ENCODE measurements at regions not wholly inside any gene's neighbourhood (a gene's known extent, or its start where the extent isn't known, plus 50 kb on each side); places are given as distances from the start of the nearest gene placed in this dataset.
"Not testable (repeated sequence)": the region's sequence is repeated elsewhere in the genome, so short reads cannot be mapped to it uniquely, and the experiment has no call there.

DNA sequence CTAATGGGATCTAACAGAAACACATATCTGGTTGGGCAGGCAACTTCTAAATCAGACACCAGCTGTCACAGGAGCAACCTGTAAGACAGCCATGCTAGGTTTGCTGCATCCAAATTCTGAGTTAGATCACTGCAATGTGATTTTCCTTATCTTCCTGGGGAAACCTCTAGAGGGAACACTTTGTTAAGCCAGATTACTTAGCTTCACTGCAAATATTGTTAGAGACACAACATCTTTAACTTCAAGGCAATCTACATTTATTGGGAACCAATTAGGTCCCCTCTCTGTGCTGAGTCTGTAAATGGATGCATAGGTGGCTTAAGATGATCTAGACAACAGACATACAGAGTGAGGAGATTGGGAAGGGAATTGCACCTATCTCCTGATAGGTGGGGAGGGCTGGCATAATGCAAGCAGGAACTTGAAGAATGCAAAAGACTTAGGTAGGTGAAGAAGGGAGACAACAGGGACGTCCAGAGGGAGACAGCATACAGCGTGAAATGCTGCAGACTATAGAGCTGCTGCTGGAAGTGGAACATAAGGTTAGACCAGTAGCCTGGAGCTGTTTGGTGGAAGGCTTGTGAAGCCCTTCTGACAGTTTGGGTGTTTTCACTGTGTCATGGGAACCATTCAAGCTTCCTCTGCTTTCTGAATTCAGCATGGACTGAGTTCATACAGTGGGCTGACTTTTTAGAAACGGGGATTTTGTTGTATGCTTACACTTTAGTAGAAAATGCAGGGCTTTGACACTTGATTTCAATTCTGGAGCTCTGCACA lies 109.8 kb upstream of the ELMO1 start:
- Mint-ChIP-seq H3K4me1 (no peaks in the 10 kb centered on the region), H3K36me3 (no peaks in the 10 kb centered on the region), H3K27ac (no peak overlapping the region), H3K9me3 (no peaks in the 10 kb centered on the region), H3K4me3 (no peak overlapping the region)
- DNase-seq (ENCODE audit: low spot score in 2 of 2): no peak
- ATAC-seq: no peak

DNA sequence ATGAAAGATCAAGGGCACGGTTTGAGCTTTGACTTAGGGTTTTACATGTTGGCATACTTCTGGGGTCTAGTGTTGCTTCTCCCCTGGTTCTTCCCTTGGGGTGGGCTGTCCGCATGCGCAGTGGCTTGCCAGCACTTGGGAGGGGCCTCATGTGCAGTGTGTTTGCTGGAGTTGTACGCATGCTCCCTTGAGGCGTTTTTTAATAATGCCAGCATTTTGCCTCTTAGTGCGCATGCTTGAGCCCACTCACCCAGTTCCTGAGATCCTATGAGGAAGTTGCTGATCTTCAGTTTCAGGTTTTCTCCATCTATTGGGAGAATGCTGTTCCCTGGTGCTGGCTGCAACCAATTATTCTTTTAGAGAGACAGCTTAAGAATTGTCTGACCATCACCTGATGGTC lies 113.4 kb upstream of the GPR141 start:
- DNase-seq (ENCODE audit: low spot score in 2 of 2) (no peak), ATAC-seq (no peak)
- no peak overlapping the region for H3K27ac Mint-ChIP-seq
- H3K4me1 Mint-ChIP-seq: no peaks in the 10 kb centered on the region
- H3K36me3 Mint-ChIP-seq: no peaks in the 10 kb centered on the region
- no peaks in the 10 kb centered on the region for H3K9me3 Mint-ChIP-seq
- no peak overlapping the region for H3K4me3 Mint-ChIP-seq

- DNase-seq (ENCODE audit: low spot score in 2 of 2) (no peak), ATAC-seq (no peak)
- no peaks in the 10 kb centered on the region for H3K9me3 Mint-ChIP-seq
- H3K4me3 Mint-ChIP-seq: no peak overlapping the region
- no peak overlapping the region for H3K27ac Mint-ChIP-seq
- no peaks in the 10 kb centered on the region for H3K36me3 Mint-ChIP-seq
- H3K4me1 Mint-ChIP-seq: no peaks in the 10 kb centered on the region
These were observed 111.8 kb upstream of the GPR141 start for GRCh38 chr7:37571806-37572205.

GRCh38 chr7:37577412-37577811 lies 106.2 kb upstream of the GPR141 start:
- Mint-ChIP-seq H3K4me1 (no peaks in the 10 kb centered on the region), H3K9me3 (no peaks in the 10 kb centered on the region), H3K4me3 (no peak overlapping the region), H3K36me3 (no peaks in the 10 kb centered on the region), H3K27ac (no peak overlapping the region)
- DNase-seq (ENCODE audit: low spot score in 2 of 2) (no peak), ATAC-seq (no peak)

- Mint-ChIP-seq H3K36me3 (no peaks in the 10 kb centered on the region), H3K27ac (no peak overlapping the region), H3K4me3 (no peak overlapping the region), H3K4me1 (no peaks in the 10 kb centered on the region), H3K9me3 (no peaks in the 10 kb centered on the region)
- DNase-seq (ENCODE audit: low spot score in 2 of 2) (no peak), ATAC-seq (no peak)
These were observed 105.7 kb upstream of the GPR141 start for GRCh38 chr7:37577901-37578300.

DNA sequence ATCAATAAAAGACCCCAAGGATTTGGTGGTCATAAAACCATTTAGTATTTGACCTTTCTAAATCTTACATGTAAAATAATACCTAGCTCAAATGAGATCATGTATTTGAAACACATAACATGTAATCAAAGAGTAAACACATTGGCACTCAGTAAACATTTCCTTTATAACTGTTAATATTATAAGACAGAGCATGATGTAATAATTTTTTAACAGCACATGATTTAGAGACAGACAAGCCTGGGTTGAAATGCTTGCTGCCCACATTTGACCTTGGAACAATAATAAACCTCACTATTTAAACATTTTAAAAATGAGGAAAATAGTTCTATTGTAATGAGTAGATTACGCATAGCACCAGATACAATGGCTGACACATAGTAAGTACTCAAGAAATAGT lies 105.2 kb upstream of the GPR141 start:
- Mint-ChIP-seq H3K4me1 (no peaks in the 10 kb centered on the region), H3K27ac (no peak overlapping the region), H3K9me3 (no peaks in the 10 kb centered on the region), H3K36me3 (no peaks in the 10 kb centered on the region), H3K4me3 (no peak overlapping the region)
- ATAC-seq: no peak
- DNase-seq (ENCODE audit: low spot score in 2 of 2): no peak

DNA sequence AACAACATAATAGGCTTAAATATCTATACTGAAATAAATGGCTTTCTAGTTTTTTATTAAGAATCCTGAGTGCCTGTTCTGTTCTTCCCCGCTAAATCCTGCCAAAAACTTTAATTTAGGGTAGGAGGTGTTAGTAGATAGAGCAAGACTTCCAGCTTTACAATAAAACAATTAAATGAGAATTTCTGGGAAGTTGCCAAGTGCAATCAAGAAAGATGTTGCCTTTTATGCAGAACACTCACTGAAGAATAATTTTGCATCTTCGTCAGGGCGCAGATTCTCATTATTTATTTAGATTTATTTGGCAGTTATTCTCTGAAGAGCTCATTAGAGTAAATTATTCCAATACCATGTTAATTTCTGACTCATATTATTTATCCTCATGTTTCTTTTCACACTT lies 103.2 kb upstream of the GPR141 start:
- ATAC-seq (no peak), DNase-seq (ENCODE audit: low spot score in 2 of 2) (no peak)
- no peaks in the 10 kb centered on the region for H3K9me3 Mint-ChIP-seq
- H3K4me3 Mint-ChIP-seq: no peak overlapping the region
- H3K4me1 Mint-ChIP-seq: no peaks in the 10 kb centered on the region
- no peak overlapping the region for H3K27ac Mint-ChIP-seq
- no peaks in the 10 kb centered on the region for H3K36me3 Mint-ChIP-seq

DNA sequence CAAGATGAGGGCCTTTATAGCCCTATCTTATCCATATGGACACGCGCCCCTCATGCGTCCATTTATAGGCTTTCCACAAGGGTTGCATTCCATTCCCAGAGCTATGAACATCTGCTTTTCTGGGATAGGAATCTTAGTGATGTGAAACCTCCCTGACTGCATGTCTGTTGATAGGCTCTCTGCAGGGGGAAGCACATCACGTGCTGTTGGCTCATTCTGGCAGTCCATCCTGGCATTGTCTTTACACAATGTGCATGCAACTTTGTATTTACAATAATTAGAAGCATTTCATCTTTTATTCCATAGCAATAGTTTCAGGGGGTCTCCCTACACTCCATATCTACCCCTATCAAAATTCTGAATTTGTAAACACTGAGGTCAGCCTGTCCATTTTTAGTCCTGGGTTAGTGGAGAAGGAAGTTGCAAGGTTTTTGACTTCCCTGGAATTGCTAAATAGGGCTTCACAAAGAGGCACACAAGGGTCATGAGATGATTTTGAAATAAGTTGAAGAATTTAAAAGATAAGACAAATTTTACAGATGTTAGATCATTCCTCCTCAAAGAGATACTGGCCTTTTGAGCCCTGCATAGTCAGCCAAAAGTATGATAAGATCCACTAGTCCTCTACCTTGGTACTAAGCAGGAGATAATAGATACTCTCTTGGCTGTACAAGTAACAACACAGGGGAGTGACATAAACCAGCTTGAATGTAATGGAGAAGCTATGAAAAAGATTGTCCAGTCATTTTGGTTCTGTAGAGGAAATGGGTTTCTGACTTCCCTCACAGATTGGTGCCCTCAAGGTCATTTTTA lies 98.7 kb upstream of the GPR141 start:
- ATAC-seq; H3K4me3 Mint-ChIP-seq; H3K36me3 Mint-ChIP-seq; H3K4me1 Mint-ChIP-seq; H3K9me3 Mint-ChIP-seq; DNase-seq (ENCODE audit: low spot score in 2 of 2); H3K27ac Mint-ChIP-seq: not testable (repeated sequence)

- H3K9me3 Mint-ChIP-seq: peaks cover 3% of the 10 kb centered on the region
- H3K27ac Mint-ChIP-seq: no peak overlapping the region
- ATAC-seq: no peak
- H3K36me3 Mint-ChIP-seq: no peaks in the 10 kb centered on the region
- no peak overlapping the region for H3K4me3 Mint-ChIP-seq
- H3K4me1 Mint-ChIP-seq: no peaks in the 10 kb centered on the region
- DNase-seq (ENCODE audit: low spot score in 2 of 2): no peak
These were observed 92.7 kb upstream of the GPR141 start for GRCh38 chr7:37590824-37591223.

DNA sequence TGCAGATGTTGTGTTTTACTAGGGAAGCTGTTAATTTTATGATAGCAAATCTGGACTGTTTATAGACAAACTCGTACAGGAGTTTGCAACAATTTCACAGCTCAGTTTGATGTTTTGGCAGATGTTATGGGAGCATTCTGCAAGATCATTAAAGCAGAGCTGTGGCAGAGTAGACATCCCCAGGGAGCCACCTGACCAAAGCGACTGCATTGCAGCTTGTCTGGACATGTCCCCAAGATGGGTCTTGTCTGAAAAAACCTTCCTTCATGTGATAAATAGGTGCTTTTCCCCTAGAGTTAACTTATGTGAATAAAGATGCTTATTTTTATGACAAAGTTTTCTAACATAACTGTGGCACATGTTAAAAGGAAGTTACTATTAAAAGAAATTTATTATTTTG lies 91.2 kb upstream of the GPR141 start:
- DNase-seq (ENCODE audit: low spot score in 2 of 2): no peak
- no peak overlapping the region for H3K27ac Mint-ChIP-seq
- ATAC-seq: no peak
- peaks cover 4% of the 10 kb centered on the region for H3K9me3 Mint-ChIP-seq
- no peak overlapping the region for H3K4me3 Mint-ChIP-seq
- H3K36me3 Mint-ChIP-seq: no peaks in the 10 kb centered on the region
- no peaks in the 10 kb centered on the region for H3K4me1 Mint-ChIP-seq

DNA sequence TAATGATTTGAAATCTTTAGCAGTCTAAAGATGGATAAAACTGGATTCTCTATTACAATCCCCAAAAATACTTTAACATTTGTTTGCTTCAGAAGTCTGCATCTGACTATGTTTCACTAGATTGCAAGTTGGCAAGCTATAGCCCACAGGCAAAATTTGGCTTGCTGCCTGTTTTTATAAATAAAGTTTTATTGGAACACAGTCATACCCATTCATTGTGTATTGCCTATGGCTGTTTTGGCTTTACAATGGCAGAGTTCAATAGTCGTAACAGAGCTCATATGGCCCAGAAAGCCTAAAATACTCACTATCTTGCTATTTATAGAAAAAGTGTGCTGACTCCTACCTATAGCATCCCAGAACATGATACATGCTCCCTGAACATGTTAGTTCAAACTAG lies 89.0 kb upstream of the GPR141 start:
- Mint-ChIP-seq H3K36me3 (no peaks in the 10 kb centered on the region), H3K4me3 (no peak overlapping the region), H3K9me3 (peaks cover 2% of the 10 kb centered on the region), H3K27ac (no peak overlapping the region), H3K4me1 (no peaks in the 10 kb centered on the region)
- ATAC-seq: no peak
- no peak for DNase-seq (ENCODE audit: low spot score in 2 of 2)

- Mint-ChIP-seq H3K9me3 (peaks cover 2% of the 10 kb centered on the region), H3K27ac (no peak overlapping the region), H3K36me3 (no peaks in the 10 kb centered on the region), H3K4me1 (no peaks in the 10 kb centered on the region), H3K4me3 (no peak overlapping the region)
- DNase-seq (ENCODE audit: low spot score in 2 of 2) (no peak), ATAC-seq (no peak)
These were observed 84.7 kb upstream of the GPR141 start for GRCh38 chr7:37598824-37599223.

- ATAC-seq: no peak
- no peak overlapping the region for H3K4me3 Mint-ChIP-seq
- H3K36me3 Mint-ChIP-seq: no peaks in the 10 kb centered on the region
- H3K27ac Mint-ChIP-seq: no peak overlapping the region
- no peaks in the 10 kb centered on the region for H3K9me3 Mint-ChIP-seq
- no peaks in the 10 kb centered on the region for H3K4me1 Mint-ChIP-seq
- no peak for DNase-seq (ENCODE audit: low spot score in 2 of 2)
These were observed 82.2 kb upstream of the GPR141 start for GRCh38 chr7:37601321-37601720.

GRCh38 chr7:37604078-37604477 lies 79.5 kb upstream of the GPR141 start:
- no peaks in the 10 kb centered on the region for H3K36me3 Mint-ChIP-seq
- H3K4me1 Mint-ChIP-seq: no peaks in the 10 kb centered on the region
- no peak for DNase-seq (ENCODE audit: low spot score in 2 of 2)
- no peak for ATAC-seq
- no peak overlapping the region for H3K4me3 Mint-ChIP-seq
- no peak overlapping the region for H3K27ac Mint-ChIP-seq
- no peaks in the 10 kb centered on the region for H3K9me3 Mint-ChIP-seq

GRCh38 chr7:37617406-37617805 lies 66.2 kb upstream of the GPR141 start:
- DNase-seq (ENCODE audit: low spot score in 2 of 2); H3K27ac Mint-ChIP-seq; H3K36me3 Mint-ChIP-seq; H3K9me3 Mint-ChIP-seq; H3K4me3 Mint-ChIP-seq; ATAC-seq; H3K4me1 Mint-ChIP-seq: not testable (repeated sequence)

- Mint-ChIP-seq H3K9me3 (peaks cover 8% of the 10 kb centered on the region), H3K36me3 (no peaks in the 10 kb centered on the region), H3K27ac (no peak overlapping the region), H3K4me1 (no peaks in the 10 kb centered on the region), H3K4me3 (no peak overlapping the region)
- no peak for ATAC-seq
- no peak for DNase-seq (ENCODE audit: low spot score in 2 of 2)
These were observed 50.5 kb upstream of the GPR141 start for GRCh38 chr7:37633048-37633447.

Data from stimulated activated effector memory CD8-positive, alpha-beta T cell treated with anti-CD3 and anti-CD28 coated beads, Interleukin-12 subunit alpha, Interleukin-12 subunit beta, amount 100 ng/mL, for 72 hours (primary cell).